ENCODE measurements at regions not wholly inside any gene's neighbourhood (a gene's known extent, or its start where the extent isn't known, plus 50 kb on each side); places are given as distances from the start of the nearest gene placed in this dataset.

- ATAC-seq (ENCODE audit: low read depth) (no peak), DNase-seq (no peak)
- TF ChIP-seq, protein P1, sequence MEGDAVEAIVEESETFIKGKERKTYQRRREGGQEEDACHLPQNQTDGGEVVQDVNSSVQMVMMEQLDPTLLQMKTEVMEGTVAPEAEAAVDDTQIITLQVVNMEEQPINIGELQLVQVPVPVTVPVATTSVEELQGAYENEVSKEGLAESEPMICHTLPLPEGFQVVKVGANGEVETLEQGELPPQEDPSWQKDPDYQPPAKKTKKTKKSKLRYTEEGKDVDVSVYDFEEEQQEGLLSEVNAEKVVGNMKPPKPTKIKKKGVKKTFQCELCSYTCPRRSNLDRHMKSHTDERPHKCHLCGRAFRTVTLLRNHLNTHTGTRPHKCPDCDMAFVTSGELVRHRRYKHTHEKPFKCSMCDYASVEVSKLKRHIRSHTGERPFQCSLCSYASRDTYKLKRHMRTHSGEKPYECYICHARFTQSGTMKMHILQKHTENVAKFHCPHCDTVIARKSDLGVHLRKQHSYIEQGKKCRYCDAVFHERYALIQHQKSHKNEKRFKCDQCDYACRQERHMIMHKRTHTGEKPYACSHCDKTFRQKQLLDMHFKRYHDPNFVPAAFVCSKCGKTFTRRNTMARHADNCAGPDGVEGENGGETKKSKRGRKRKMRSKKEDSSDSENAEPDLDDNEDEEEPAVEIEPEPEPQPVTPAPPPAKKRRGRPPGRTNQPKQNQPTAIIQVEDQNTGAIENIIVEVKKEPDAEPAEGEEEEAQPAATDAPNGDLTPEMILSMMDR (IDR thresholded peaks at IDR 0.05), result no peak
- no peak overlapping the region for H3K27ac Mint-ChIP-seq
- no peaks in the 10 kb centered on the region for H3K4me1 Mint-ChIP-seq
- H3K9me3 Mint-ChIP-seq, result no peaks in the 10 kb centered on the region
- ChIA-PET CTCF (no interaction called here), POLR2A (no interaction called here)
- H3K4me3 Mint-ChIP-seq, result no peak overlapping the region
- H3K36me3 Mint-ChIP-seq (ENCODE audit: low read depth), result no peaks in the 10 kb centered on the region
- intact Hi-C loops (cut with micrococcal nuclease), result no loop called here
- peaks cover 4% of the 10 kb centered on the region for H3K27me3 Mint-ChIP-seq
Measured at GRCh38 chr16:55047331-55047730, 116.7 kb downstream of the IRX5 start.

DNA sequence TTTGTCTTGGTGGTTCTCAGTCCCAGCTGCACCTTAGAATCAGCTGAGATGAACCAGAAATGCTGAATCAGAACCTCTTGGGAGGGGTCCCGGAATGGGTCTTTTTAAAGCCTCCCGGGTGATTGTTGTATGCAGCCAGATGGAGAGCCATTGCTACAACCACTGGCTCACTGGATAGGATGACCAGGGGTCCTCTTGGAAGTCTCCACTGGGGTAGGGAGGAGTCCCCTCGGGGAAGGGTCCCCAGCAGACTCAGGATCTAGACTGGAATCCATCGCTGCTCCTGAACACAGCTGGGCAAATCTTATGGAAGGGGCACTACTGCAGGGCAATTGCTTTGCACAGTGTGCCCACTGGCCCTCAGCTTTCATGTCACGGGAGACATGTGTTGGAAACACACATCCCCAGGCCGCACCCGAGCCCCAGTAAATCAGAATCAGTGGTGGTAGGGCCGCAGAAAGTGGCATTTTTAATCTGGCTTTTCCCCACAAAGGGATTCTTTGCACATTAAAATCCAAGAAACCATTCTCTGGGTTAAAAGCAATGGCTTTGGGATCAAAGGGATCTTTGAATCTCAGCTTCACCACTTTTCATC, 117.3 kb downstream of the IRX5 start:
- intact Hi-C loops (cut with micrococcal nuclease), result no loop called here
- CTCF ChIA-PET, result no interaction called here
- no peak for ATAC-seq (ENCODE audit: low read depth)
- H3K4me3 Mint-ChIP-seq, result no peak overlapping the region
- TF ChIP-seq, protein P1 (IDR thresholded peaks at IDR 0.05), result no peak
- POLR2A ChIA-PET, result no interaction called here
- H3K27me3 Mint-ChIP-seq, result peaks cover 4% of the 10 kb centered on the region
- DNase-seq, result no peak
- no peaks in the 10 kb centered on the region for H3K4me1 Mint-ChIP-seq
- no peaks in the 10 kb centered on the region for H3K36me3 Mint-ChIP-seq (ENCODE audit: low read depth)
- no peaks in the 10 kb centered on the region for H3K9me3 Mint-ChIP-seq
- H3K27ac Mint-ChIP-seq, result no peak overlapping the region

GRCh38 chr16:55048745-55049144, 118.1 kb downstream of the IRX5 start:
- DNase-seq (no peak), ATAC-seq (ENCODE audit: low read depth) (no peak)
- ChIA-PET CTCF (no interaction called here), POLR2A (no interaction called here)
- Mint-ChIP-seq H3K27me3 (peaks cover 5% of the 10 kb centered on the region), H3K9me3 (no peaks in the 10 kb centered on the region), H3K4me3 (no peak overlapping the region), H3K27ac (no peak overlapping the region), H3K4me1 (no peaks in the 10 kb centered on the region), H3K36me3 (ENCODE audit: low read depth) (no peaks in the 10 kb centered on the region)
- TF ChIP-seq, protein P1 (IDR thresholded peaks at IDR 0.05), result no peak
- intact Hi-C loops (cut with micrococcal nuclease), result no loop called here

GRCh38 chr16:55051571-55052347, 121.1 kb downstream of the IRX5 start:
- POLR2A ChIA-PET, result no interaction called here
- no peak for ATAC-seq (ENCODE audit: low read depth)
- TF ChIP-seq, protein P1 (IDR thresholded peaks at IDR 0.05), result no peak
- H3K4me3 Mint-ChIP-seq, result no peak overlapping the region
- peaks cover 27% of the 10 kb centered on the region for H3K27me3 Mint-ChIP-seq
- H3K36me3 Mint-ChIP-seq (ENCODE audit: low read depth), result no peaks in the 10 kb centered on the region
- CTCF ChIA-PET, result no interaction called here
- no peak for DNase-seq
- no peak overlapping the region for H3K27ac Mint-ChIP-seq
- intact Hi-C loops (cut with micrococcal nuclease), result no loop called here
- no peaks in the 10 kb centered on the region for H3K4me1 Mint-ChIP-seq
- peaks cover 2% of the 10 kb centered on the region for H3K9me3 Mint-ChIP-seq

DNA sequence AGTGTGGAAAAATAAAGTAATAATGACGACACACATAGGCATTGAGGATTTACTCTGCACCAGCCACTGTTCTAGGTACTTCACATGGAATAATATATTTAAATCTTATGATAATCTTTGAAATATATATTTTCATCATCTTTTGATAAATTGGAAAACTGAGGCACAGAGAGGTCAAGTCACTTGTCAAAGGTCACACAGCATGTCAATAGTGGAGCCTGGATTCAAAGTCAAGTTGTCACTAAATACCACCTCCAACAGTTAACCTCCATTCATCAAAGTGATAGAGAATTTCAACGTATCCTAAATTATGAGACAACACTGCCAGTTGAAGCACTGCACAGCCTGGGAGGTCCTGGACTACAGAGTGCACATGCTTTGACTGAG, 121.7 kb downstream of the IRX5 start:
- Mint-ChIP-seq H3K9me3 (peaks cover 2% of the 10 kb centered on the region), H3K4me1 (no peaks in the 10 kb centered on the region), H3K4me3 (no peak overlapping the region), H3K27me3 (peaks cover 32% of the 10 kb centered on the region), H3K27ac (no peak overlapping the region), H3K36me3 (ENCODE audit: low read depth) (no peaks in the 10 kb centered on the region)
- DNase-seq, result no peak
- POLR2A ChIA-PET, result no interaction called here
- TF ChIP-seq, protein P1 (IDR thresholded peaks at IDR 0.05), result no peak
- intact Hi-C loops (cut with micrococcal nuclease), result no loop called here
- no peak for ATAC-seq (ENCODE audit: low read depth)
- CTCF ChIA-PET, result no interaction called here
